ENCODE measurements at regions not wholly inside any gene's neighbourhood (a gene's known extent, or its start where the extent isn't known, plus 50 kb on each side); places are given as distances from the start of the nearest gene placed in this dataset.

- DNase-seq (ENCODE audit: low read depth) = no peak
- no peak for TF ChIP-seq CTCF (IDR thresholded peaks at IDR 0.05; ENCODE audit: insufficient read depth, low read length, poor library complexity, severe bottlenecking)
- no peak overlapping the region for H3K4me3 ChIP-seq (ENCODE audit: low read depth, low read length)
- no peaks in the 10 kb centered on the region for H3K36me3 ChIP-seq (ENCODE audit: control insufficient read depth, insufficient read depth, low read length)
- H3K27me3 ChIP-seq (ENCODE audit: control insufficient read depth, insufficient read depth, low read length) = peaks cover 2% of the 10 kb centered on the region
These were observed 163.4 kb downstream of the HSD17B3 start for GRCh38 chr9:96138616-96139015.

GRCh38 chr9:96137671-96138429 is 164.1 kb downstream of the HSD17B3 start:
- no peak for TF ChIP-seq CTCF (IDR thresholded peaks at IDR 0.05; ENCODE audit: insufficient read depth, low read length, poor library complexity, severe bottlenecking)
- no peak overlapping the region for H3K4me3 ChIP-seq (ENCODE audit: low read depth, low read length)
- H3K27me3 ChIP-seq (ENCODE audit: control insufficient read depth, insufficient read depth, low read length) = peaks cover 3% of the 10 kb centered on the region
- no peak for DNase-seq (ENCODE audit: low read depth)
- H3K36me3 ChIP-seq (ENCODE audit: control insufficient read depth, insufficient read depth, low read length) = no peaks in the 10 kb centered on the region

- Histone ChIP-seq H3K4me3 (ENCODE audit: low read depth, low read length) (no peak overlapping the region), H3K36me3 (ENCODE audit: control insufficient read depth, insufficient read depth, low read length) (no peaks in the 10 kb centered on the region), H3K27me3 (ENCODE audit: control insufficient read depth, insufficient read depth, low read length) (peaks cover 7% of the 10 kb centered on the region)
- no peak for TF ChIP-seq CTCF (IDR thresholded peaks at IDR 0.05; ENCODE audit: insufficient read depth, low read length, poor library complexity, severe bottlenecking)
- no peak for DNase-seq (ENCODE audit: low read depth)
These were observed 164.8 kb downstream of the HSD17B3 start for GRCh38 chr9:96136992-96137670.

GRCh38 chr9:96135753-96136290 is 166.2 kb downstream of the HSD17B3 start:
- H3K4me3 ChIP-seq (ENCODE audit: low read depth, low read length) = no peak overlapping the region
- no peaks in the 10 kb centered on the region for H3K36me3 ChIP-seq (ENCODE audit: control insufficient read depth, insufficient read depth, low read length)
- peaks cover 7% of the 10 kb centered on the region for H3K27me3 ChIP-seq (ENCODE audit: control insufficient read depth, insufficient read depth, low read length)
- no peak for DNase-seq (ENCODE audit: low read depth)
- no peak for TF ChIP-seq CTCF (IDR thresholded peaks at IDR 0.05; ENCODE audit: insufficient read depth, low read length, poor library complexity, severe bottlenecking)

- Histone ChIP-seq H3K36me3 (ENCODE audit: control insufficient read depth, insufficient read depth, low read length) (no peaks in the 10 kb centered on the region), H3K4me3 (ENCODE audit: low read depth, low read length) (no peak overlapping the region), H3K27me3 (ENCODE audit: control insufficient read depth, insufficient read depth, low read length) (peaks cover 7% of the 10 kb centered on the region)
- TF ChIP-seq CTCF (IDR thresholded peaks at IDR 0.05; ENCODE audit: insufficient read depth, low read length, poor library complexity, severe bottlenecking) = no peak
- DNase-seq (ENCODE audit: low read depth) = no peak
These were observed 166.8 kb downstream of the HSD17B3 start for GRCh38 chr9:96135076-96135752.
